Uterus (tissue), 2 donors: ENCODE measurements at regions not wholly inside any gene's neighbourhood (a gene's known extent, or its start where the extent isn't known, plus 50 kb on each side); places are given as distances from the start of the nearest gene placed in this dataset.
"Not testable (repeated sequence)": the region's sequence is repeated elsewhere in the genome, so short reads cannot be mapped to it uniquely, and the experiment has no call there.

Source experiments
- CTCF ChIP-seq, 4 experiments: fragments of 200-600 bp in 2 of 4; fragments of 450-650 bp in 2 of 4; sonication (generic) in 2 of 4; IDR thresholded peaks; one replicate each; pipeline ENCODE4 v1.5.1; 2016 to 2019; ENCODE audit warnings: antibody characterized with exemption in 4 of 4, mild to moderate bottlenecking in 2 of 4, moderate library complexity in 1 of 4
- POLR2A ChIP-seq, 2 donors: fragments of 450-650 bp; IDR thresholded peaks; one replicate each; pipeline ENCODE4 v1.6.1; 2016; ENCODE audit warnings: antibody characterized with exemption in 2 of 2, mild to moderate bottlenecking in 1 of 2, moderate library complexity in 1 of 2

DNA sequence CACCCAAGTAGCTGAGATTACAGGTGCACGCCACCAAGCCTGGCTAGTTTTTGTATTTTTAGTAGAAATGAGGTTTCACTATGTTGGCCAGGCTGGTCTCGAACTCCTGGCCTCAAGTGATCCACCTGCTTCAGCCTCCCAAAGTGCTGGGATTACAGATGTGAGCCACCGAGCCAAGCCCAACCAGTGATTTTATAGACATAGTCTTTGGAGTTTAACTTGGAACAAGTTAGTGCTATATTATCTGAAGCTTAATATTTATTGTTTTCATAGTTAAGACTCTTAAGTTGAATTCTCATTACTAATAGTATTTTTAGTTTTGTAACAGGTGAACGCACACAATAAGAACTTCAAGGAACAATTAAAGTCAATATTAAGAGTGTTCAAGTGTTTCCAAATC is 122.1 kb downstream of the SPAG6 start:
- not testable (repeated sequence) for TF ChIP-seq CTCF, POLR2A (IDR thresholded peaks at IDR 0.05)
